Prostate gland (tissue), 2 donors: ENCODE measurements at regions not wholly inside any gene's neighbourhood (a gene's known extent, or its start where the extent isn't known, plus 50 kb on each side); places are given as distances from the start of the nearest gene placed in this dataset.

Experiments
- DNase-seq: peaks from one replicate; pipeline ENCODE4 v3.0.0-alpha.2; 2019; ENCODE audit warnings: low spot score
- H3K27ac ChIP-seq, 2 donors: fragments of 200-600 bp; sonication (generic); 2 replicates each; pipeline ENCODE4 v1.5.1; 2017 to 2019
- H3K27me3 ChIP-seq: fragments of 200-600 bp; sonication (generic); replicated peaks from 2 replicates; pipeline ENCODE4 v1.5.1; 2019; ENCODE audit not compliant: insufficient read depth
- H3K36me3 ChIP-seq, 2 donors: fragments of 200-600 bp; sonication (generic); 1 replicate in 1 of 2; 2 replicates in 1 of 2; pipeline versions ENCODE4 v1.5.1 to v1.8.1; 2017 to 2019
- H3K4me1 ChIP-seq: fragments of 200-600 bp; sonication (generic); replicated peaks from 2 replicates; pipeline ENCODE4 v1.5.1; 2019
- H3K4me3 ChIP-seq, 2 donors: fragments of 200-600 bp; sonication (generic); 2 replicates each; pipeline ENCODE4 v1.5.1; 2017 to 2019
- H3K9me3 ChIP-seq: fragments of 200-600 bp; sonication (generic); 2 replicates; pipeline ENCODE4 v1.5.1; 2017
- CTCF ChIP-seq, 4 experiments: fragments of 200-600 bp in 2 of 4; fragments of 450-650 bp in 2 of 4; sonication (generic) in 2 of 4; IDR thresholded peaks; 1 replicate in 3 of 4; 2 replicates in 1 of 4; pipeline ENCODE4 v1.5.1; 2016 to 2019; ENCODE audit warnings: antibody characterized with exemption in 4 of 4, mild to moderate bottlenecking in 2 of 4, moderate library complexity in 2 of 4
- POLR2A ChIP-seq: fragments of 450-650 bp; IDR thresholded peaks from one replicate; pipeline ENCODE4 v1.6.1; 2016; ENCODE audit warnings: antibody characterized with exemption, mild to moderate bottlenecking
- POLR2AphosphoS5 ChIP-seq: sonication (generic); formaldehyde crosslinking; IDR thresholded peaks from one replicate; pipeline ENCODE4 v1.6.1; 2017; ENCODE audit warnings: antibody characterized with exemption
- WGBS: methylation state at CpG from one replicate; pipeline ENCODE4 v1.1.5; 2018; 5-methylcytosine and 5-hydroxymethylcytosine counted together
- intact Hi-C: fragments of 100-400 bp; cut with DNase I; formaldehyde crosslinking; loops from one replicate; pipeline ENCODE4 v1.14.2; 2022

DNA sequence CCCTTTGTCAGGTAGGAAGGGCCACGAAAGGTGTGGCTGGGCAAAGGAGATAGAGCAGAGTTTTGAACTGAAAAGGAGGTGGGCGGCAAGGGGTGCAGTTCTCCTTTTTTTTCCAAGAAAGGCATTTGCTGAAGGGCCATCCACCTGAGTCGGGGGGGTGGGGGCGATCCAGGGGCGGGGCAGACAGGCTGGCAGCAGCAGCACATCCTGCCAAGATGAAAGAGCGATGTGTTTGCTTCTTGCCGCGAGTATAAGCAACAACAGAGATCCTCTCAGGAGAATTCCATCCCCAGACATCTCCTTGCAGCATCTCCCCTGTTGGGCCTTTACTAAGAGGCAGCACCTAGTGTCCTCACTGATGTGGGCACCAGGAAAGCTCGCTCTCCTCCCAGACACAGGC, 516.5 kb downstream of the CD83 start:
- no peak for TF ChIP-seq POLR2A
- TF ChIP-seq CTCF (IDR thresholded peaks at IDR 0.05), result no peak
- TF ChIP-seq POLR2AphosphoS5, result no peak
- intact Hi-C loops, result no loop called here
- Histone ChIP-seq H3K27ac (no peak overlapping the region), H3K36me3 (no peaks in the 10 kb centered on the region), H3K4me3 (no peak overlapping the region), H3K4me1 (no peaks in the 10 kb centered on the region), H3K9me3 (no peaks in the 10 kb centered on the region), H3K27me3 (no peaks in the 10 kb centered on the region)
- DNase-seq, result no peak
- WGBS, result 75% methylated on average over 9 of the region's 9 CpGs

GRCh38 chr6:14635195-14635594, 517.6 kb downstream of the CD83 start:
- TF ChIP-seq POLR2A (no peak), CTCF (IDR thresholded peaks at IDR 0.05) (no peak), POLR2AphosphoS5 (no peak)
- no peaks in the 10 kb centered on the region for H3K9me3 ChIP-seq
- no peak overlapping the region for H3K27ac ChIP-seq
- H3K27me3 ChIP-seq, result no peaks in the 10 kb centered on the region
- 0% methylated on average over 1 of the region's 1 CpG for WGBS
- intact Hi-C loops, result no loop called here
- H3K4me3 ChIP-seq, result no peak overlapping the region
- no peaks in the 10 kb centered on the region for H3K36me3 ChIP-seq
- H3K4me1 ChIP-seq, result no peaks in the 10 kb centered on the region
- no peak for DNase-seq

GRCh38 chr6:14635934-14636591, 518.5 kb downstream of the CD83 start:
- Histone ChIP-seq H3K9me3 (no peaks in the 10 kb centered on the region), H3K36me3 (no peaks in the 10 kb centered on the region), H3K27ac (no peak overlapping the region), H3K4me3 (no peak overlapping the region), H3K4me1 (no peaks in the 10 kb centered on the region), H3K27me3 (no peaks in the 10 kb centered on the region)
- DNase-seq, result no peak
- TF ChIP-seq POLR2A (no peak), POLR2AphosphoS5 (no peak)
- intact Hi-C loops, result no loop called here
- 85% methylated on average over 6 of the region's 6 CpGs for WGBS

DNA sequence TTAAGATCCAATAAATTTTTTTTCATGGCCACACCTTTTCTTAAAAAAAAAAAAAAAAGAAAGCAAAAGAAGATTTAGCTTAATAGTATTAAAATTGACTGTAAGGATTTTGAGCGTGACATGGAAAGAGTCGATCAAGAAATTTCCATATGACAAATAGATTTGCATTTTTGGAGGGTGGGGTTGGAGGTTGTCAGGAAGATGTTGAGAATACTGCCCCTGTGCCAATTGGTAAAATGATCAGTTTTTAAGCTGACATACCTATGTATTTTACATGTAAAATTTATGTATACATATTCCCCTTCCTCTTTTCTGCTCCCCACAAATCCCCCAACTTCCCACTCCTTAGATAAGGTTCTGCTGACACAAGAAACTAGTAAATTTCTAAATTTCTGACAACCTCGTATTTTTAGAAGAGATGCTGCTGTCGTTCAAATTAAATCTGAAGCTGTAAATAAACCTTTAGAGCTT, 520.9 kb downstream of the CD83 start:
- no peak overlapping the region for H3K4me3 ChIP-seq
- WGBS, result 42% methylated on average over 4 of the region's 4 CpGs
- H3K27ac ChIP-seq, result no peak overlapping the region
- H3K4me1 ChIP-seq, result no peaks in the 10 kb centered on the region
- DNase-seq, result no peak
- intact Hi-C loops, result no loop called here
- TF ChIP-seq POLR2A, result no peak
- no peak for TF ChIP-seq POLR2AphosphoS5
- TF ChIP-seq CTCF (IDR thresholded peaks at IDR 0.05), result no peak
- H3K36me3 ChIP-seq, result no peaks in the 10 kb centered on the region
- no peaks in the 10 kb centered on the region for H3K9me3 ChIP-seq
- no peaks in the 10 kb centered on the region for H3K27me3 ChIP-seq

DNA sequence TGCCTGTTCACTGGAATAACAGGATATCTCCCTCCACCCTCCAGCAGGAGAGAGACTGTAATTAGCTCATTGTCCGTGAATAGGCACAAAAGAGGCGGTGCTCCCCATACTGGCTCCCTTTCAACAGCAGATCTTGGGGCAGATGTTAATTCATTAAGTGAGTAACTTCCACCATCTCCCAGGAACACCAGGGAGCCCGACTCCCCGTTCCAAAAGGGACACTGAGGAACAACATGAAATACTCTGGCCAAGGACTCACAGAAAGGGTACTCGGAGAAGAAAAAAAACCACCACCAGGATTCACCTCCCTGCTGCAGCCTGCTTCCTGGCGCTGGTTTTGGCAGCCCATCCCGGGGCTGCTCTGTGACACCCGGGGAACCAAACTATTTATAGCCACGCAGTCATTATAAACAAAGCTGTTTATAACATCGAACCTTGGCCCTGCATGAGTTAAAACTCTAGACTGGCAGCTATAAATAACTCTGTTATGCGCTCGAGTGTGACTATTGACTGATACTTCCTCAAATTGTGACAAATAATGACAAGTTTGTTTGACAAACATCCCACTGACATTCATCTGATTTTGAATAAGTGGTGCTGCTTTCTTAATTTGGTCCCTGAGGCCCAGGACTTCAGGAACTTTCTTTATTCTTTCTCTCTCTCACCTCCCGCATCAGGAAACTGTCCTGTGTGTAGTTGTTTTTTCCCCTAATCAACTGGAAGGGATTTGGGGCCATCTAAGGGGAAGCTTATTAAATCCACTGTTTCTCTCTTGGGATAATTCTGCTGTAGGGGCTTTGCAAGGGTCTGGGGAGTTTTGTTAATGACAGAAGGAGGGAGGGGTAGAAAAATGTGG, 521.6 kb downstream of the CD83 start:
- WGBS, result 10% methylated on average over 13 of the region's 13 CpGs
- Histone ChIP-seq H3K36me3 (no peaks in the 10 kb centered on the region), H3K4me1 (no peaks in the 10 kb centered on the region), H3K27ac (no peak overlapping the region), H3K9me3 (no peaks in the 10 kb centered on the region), H3K4me3 (no peak overlapping the region), H3K27me3 (no peaks in the 10 kb centered on the region)
- intact Hi-C loops, result no loop called here
- DNase-seq, result no peak
- TF ChIP-seq POLR2AphosphoS5 (no peak), POLR2A (no peak), CTCF (IDR thresholded peaks at IDR 0.05) (no peak)
